OCI-LY3 (cell line): ENCODE measurements at regions not wholly inside any gene's neighbourhood (a gene's known extent, or its start where the extent isn't known, plus 50 kb on each side); places are given as distances from the start of the nearest gene placed in this dataset.

Source experiments
- EZH2phosphoT487 ChIP-seq: fragments of 200-600 bp; shearing (Covaris generic); IDR thresholded peaks from 2 replicates; pipeline ENCODE4 v1.6.1; 2018; ENCODE audit warnings: antibody characterized with exemption, mixed run types, low read depth
- TF ChIP-seq, protein P1 (sequence below): fragments of 200-600, 300-600 bp; sonication (generic); IDR thresholded peaks from 2 replicates; pipeline ENCODE4 v1.5.1; 2014; ENCODE audit warnings: antibody characterized with exemption, low read length, low read depth

DNA sequence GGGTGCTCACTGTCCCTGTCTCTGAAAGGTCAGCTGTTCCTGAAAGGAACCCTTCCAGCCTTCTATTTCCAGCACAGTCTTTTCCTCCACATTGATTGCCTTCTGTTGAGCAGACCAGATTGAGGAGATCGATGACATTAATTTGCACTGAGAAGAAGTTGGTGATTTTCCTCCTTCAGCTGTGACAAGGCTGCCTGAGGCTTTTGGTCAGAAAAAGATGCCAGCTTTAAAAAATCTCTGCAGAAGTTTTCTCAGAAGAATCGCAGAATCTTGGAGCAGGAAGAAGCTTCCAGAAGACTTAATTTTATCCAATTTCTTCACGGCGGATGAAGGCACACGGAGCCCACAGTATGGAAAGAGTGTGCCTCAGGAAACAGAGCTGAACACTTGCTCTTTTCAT lies 112.8 kb downstream of the FAM43A start:
- TF ChIP-seq, protein P1, sequence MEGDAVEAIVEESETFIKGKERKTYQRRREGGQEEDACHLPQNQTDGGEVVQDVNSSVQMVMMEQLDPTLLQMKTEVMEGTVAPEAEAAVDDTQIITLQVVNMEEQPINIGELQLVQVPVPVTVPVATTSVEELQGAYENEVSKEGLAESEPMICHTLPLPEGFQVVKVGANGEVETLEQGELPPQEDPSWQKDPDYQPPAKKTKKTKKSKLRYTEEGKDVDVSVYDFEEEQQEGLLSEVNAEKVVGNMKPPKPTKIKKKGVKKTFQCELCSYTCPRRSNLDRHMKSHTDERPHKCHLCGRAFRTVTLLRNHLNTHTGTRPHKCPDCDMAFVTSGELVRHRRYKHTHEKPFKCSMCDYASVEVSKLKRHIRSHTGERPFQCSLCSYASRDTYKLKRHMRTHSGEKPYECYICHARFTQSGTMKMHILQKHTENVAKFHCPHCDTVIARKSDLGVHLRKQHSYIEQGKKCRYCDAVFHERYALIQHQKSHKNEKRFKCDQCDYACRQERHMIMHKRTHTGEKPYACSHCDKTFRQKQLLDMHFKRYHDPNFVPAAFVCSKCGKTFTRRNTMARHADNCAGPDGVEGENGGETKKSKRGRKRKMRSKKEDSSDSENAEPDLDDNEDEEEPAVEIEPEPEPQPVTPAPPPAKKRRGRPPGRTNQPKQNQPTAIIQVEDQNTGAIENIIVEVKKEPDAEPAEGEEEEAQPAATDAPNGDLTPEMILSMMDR, result no peak
- TF ChIP-seq EZH2phosphoT487, result no peak
